ENCODE measurements at regions not wholly inside any gene's neighbourhood (a gene's known extent, or its start where the extent isn't known, plus 50 kb on each side); places are given as distances from the start of the nearest gene placed in this dataset.

DNA sequence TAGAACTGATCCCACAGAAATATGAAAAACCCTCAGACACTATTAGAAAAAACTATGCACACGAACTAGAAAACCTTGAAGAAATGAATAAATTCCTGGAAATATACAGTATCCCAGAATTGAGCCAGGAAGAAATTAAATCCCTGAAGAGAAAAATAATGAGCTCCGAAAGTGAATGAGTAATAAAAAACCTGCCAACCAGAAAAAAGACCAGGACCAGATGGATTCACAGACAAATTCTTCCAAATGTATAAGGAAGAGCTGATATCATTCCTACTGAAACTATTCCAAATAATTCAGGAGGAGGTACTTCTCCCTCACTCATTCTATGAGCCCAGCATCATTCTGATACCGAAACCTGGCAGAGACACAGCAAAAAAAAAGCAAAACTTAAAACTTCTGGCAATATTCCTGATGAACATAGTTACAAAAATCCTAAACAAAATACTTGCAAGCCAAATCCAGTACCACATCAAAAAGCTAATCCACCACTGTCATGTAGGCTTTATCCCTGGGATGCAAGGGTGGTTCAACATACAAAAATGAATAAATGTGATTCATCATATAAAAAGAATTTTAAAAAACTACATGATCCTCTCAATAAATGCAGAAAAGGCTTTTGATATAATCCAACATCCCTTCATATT lies 1397.6 kb upstream of the DDX18 start:
- no peak for TF ChIP-seq JUND (IDR thresholded peaks at IDR 0.05; ENCODE audit: low read depth)
- no peak for DNase-seq (ENCODE audit: low read depth in 1 of 2, low spot score in 1 of 2)
- in situ Hi-C loops (cut with HindIII; ENCODE audit: low pct_unique_long_range_greater_than_20kb, low sequenced_read_pairs): no loop called here

DNA sequence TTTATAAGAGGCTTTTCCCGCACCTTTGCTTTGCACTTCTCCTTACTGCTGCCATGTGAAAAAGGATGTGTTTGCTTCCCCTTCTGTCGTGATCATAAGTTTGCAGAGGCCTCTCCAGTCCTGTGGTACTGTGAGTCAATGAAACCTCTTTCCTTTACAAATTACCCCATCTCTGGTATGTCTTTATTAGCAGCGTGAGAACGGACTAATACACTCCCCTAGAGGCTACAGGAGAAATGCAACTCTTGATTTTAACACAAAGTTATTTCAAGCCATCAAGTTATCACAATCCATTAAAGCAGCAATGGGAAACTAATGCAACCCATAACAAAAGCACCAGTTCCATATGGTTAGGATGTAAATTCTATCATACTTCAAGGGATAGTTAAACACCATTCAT lies 1378.8 kb upstream of the DDX18 start:
- peak in 1 of 2 experiments; percentile 40 for DNase-seq (ENCODE audit: low read depth in 1 of 2, low spot score in 1 of 2)
- in situ Hi-C loops (cut with HindIII; ENCODE audit: low pct_unique_long_range_greater_than_20kb, low sequenced_read_pairs): no loop called here

DNA sequence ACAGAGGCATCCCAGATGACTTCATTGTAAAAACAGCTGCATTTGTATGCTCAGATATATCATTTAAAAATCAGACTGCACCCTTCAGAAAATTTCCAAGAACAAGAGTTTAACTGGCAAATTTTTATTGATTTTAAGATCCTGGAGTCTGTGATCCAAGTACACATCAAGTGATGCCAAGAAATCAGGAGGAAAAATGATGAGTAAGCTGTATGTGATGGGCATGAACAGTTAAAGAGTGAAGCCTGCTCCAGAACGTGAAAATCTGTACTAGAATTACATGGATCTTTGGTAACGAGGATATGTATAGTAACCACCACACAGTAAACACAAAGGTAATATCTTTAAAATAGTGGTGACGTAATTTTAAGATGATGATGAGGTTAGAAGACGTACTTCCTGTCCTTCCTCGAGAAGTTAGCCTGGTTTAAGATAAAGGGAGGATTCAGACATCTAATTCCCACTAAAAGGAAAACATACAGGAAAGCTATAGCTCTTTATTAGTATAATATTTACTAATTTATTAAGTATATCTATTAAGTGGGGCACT lies 1374.3 kb upstream of the DDX18 start:
- no peak for DNase-seq (ENCODE audit: low read depth in 1 of 2, low spot score in 1 of 2)
- in situ Hi-C loops (cut with HindIII; ENCODE audit: low pct_unique_long_range_greater_than_20kb, low sequenced_read_pairs): no loop called here
- no peak for TF ChIP-seq JUND (IDR thresholded peaks at IDR 0.05; ENCODE audit: low read depth)

More for the DNA sequence above, 1378.8 kb upstream of the DDX18 start:
- no peak for TF ChIP-seq JUND (IDR thresholded peaks at IDR 0.05; ENCODE audit: low read depth)

DNA sequence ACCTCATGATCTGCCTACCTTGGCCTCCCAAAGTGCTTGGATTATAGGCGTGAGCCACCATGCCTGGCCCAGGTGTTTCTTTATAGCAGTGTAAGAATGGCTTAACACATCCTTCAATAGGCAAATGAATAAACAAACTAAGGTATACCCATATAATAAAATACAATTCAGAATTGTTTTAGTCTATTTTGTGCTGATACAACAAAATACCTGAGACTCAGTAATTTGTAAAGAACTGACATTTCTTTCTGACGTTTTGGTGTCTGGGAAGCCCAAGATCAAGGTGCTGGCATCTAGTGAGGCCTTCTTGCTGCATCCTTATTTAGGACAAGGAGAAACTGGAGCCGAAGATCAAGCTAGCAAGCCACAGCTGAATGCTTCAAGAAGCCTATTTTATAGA lies 1372.1 kb upstream of the DDX18 start:
- TF ChIP-seq JUND (IDR thresholded peaks at IDR 0.05; ENCODE audit: low read depth): no peak
- in situ Hi-C loops (cut with HindIII; ENCODE audit: low pct_unique_long_range_greater_than_20kb, low sequenced_read_pairs): no loop called here
- no peak for DNase-seq (ENCODE audit: low read depth in 1 of 2, low spot score in 1 of 2)

DNA sequence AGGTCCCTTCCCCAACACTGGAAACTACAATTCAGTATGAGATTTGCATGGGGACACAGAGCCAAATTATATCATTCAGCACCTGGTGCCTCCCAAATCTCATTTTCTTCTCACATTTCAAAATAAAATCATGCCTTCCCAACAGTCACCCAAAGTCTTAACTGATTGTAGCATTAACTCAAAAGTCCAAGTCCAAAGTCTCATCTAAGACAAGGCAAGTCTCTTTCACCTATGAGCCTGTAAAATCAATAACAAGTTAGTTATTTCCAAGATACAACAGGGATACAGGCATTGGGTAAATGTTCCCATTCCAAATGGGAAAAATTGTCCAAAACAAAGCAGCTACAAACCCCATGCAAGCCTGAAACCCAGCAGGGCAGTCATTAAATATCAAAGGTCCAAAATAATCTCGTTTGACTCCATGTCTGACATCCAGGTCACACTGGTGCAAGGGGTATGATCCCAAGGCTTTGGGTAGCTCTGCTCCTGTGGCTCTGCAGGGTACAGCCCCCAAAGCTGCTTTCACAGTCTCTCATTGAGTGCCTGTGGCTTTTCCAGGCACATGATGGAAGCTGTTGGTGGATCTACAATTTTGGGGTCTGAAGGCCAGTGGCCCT lies 1370.1 kb upstream of the DDX18 start:
- TF ChIP-seq JUND (IDR thresholded peaks at IDR 0.05; ENCODE audit: low read depth): no peak
- in situ Hi-C loops (cut with HindIII; ENCODE audit: low pct_unique_long_range_greater_than_20kb, low sequenced_read_pairs): no loop called here
- no peak for DNase-seq (ENCODE audit: low read depth in 1 of 2, low spot score in 1 of 2)

DNA sequence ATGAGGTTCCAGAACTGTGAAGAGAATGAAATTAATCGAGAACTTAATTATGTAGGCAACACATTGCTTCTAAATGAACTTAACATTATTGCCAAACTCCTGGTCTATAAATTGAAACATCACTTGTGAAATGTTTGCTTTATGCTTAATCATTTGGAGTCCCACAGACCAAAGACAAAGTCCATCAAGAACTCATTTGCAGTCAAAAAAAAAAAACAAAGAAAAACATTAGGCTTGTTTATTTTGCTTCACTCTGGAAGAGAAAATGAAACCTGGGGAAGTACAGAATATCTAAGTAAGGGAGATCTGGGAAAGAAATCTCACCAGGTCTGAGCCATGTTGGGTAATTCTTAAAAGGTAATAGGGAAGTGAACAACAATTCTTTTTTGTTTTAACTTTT lies 1363.5 kb upstream of the DDX18 start:
- no peak for TF ChIP-seq JUND (IDR thresholded peaks at IDR 0.05; ENCODE audit: low read depth)
- no peak for DNase-seq (ENCODE audit: low read depth in 1 of 2, low spot score in 1 of 2)
- in situ Hi-C loops (cut with HindIII; ENCODE audit: low pct_unique_long_range_greater_than_20kb, low sequenced_read_pairs): no loop called here

DNA sequence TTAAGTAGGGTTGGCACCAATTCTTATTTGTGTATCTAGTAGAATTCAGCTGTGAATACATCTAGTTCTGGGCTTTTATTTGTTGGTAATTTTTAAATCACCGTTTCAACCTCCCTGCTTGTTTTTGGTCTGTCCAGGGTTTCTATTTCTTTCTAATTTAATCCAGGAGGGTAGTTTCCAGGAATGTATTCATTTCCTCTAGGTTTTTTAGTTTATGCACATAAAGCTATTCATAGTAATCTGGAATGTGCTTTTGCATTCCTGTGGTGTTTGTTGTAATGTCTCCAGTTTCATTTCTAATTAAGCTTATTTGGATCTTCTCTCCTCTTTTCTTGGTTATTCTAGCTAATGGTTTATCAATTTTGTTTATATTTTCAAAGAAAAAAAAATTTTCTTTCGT lies 1361.8 kb upstream of the DDX18 start:
- in situ Hi-C loops (cut with HindIII; ENCODE audit: low pct_unique_long_range_greater_than_20kb, low sequenced_read_pairs): no loop called here
- TF ChIP-seq JUND (IDR thresholded peaks at IDR 0.05; ENCODE audit: low read depth): no peak

DNA sequence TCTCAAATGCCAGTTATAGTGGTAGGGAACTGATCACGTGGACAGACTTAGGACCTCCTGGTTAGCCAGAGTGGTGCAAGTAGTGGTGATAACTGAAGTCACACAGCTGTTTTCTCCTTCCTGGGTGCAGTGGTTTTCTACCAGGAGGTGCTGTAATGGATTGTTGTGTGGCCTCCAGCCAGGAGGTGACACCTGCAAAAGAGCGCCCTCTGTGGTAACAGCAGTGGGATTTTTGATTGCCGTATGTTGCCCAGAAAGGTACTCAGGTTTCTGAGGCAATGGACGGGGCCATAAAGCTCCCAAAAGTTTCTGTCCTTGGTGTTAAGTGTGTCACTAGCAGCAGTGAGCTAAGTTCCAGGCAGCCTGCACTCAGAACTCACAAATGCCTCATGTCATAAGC lies 1358.1 kb upstream of the DDX18 start:
- no peak for DNase-seq (ENCODE audit: low read depth in 1 of 2, low spot score in 1 of 2)
- TF ChIP-seq JUND (IDR thresholded peaks at IDR 0.05; ENCODE audit: low read depth): no peak
- in situ Hi-C loops (cut with HindIII; ENCODE audit: low pct_unique_long_range_greater_than_20kb, low sequenced_read_pairs): no loop called here

More for the DNA sequence above, 1361.8 kb upstream of the DDX18 start:
- DNase-seq (ENCODE audit: low read depth in 1 of 2, low spot score in 1 of 2): peak in 1 of 2 experiments; percentile 5

DNA sequence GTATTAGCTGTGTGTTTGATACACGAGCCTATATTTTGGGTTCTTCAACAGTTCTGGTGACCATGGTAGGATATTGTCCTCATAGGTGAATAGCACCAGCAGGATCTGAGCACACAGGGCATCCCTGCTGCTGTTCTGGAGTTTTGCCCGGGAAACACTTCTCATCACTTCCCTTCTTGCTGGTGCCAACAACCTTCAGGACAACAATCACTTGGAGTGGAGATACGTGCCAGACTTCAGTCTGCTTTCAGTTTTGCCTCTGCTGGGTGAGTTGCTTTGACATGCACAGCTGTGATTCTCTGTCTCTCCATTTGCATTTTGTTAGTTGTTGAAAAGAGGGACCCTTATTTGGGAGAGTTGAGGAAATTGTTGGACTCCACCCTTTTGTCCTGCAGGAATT lies 1347.2 kb upstream of the DDX18 start:
- in situ Hi-C loops (cut with HindIII; ENCODE audit: low pct_unique_long_range_greater_than_20kb, low sequenced_read_pairs): no loop called here
- TF ChIP-seq JUND (IDR thresholded peaks at IDR 0.05; ENCODE audit: low read depth): no peak
- DNase-seq (ENCODE audit: low read depth in 1 of 2, low spot score in 1 of 2): peak in 1 of 2 experiments; percentile 5

DNA sequence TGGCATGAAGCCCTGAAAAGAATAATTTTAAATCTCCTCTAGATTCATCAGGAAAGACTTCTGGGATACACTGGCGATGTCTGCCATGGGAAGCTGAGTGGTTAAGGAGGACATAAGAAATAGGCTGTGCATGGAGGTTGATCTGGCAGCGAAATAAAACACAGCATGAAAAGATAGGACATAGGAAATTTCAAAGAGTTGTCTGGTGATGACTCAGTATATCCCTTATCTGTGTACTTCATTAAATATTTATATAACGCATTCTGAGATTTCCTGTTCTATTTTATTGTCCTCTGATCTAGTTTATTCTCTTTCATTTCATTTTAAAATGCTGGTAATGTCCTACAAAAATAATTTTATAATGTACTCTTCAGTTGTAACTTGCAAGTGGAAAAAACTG lies 1337.3 kb upstream of the DDX18 start:
- no peak for DNase-seq (ENCODE audit: low read depth in 1 of 2, low spot score in 1 of 2)
- TF ChIP-seq JUND (IDR thresholded peaks at IDR 0.05; ENCODE audit: low read depth): no peak
- in situ Hi-C loops (cut with HindIII; ENCODE audit: low pct_unique_long_range_greater_than_20kb, low sequenced_read_pairs): no loop called here

DNA sequence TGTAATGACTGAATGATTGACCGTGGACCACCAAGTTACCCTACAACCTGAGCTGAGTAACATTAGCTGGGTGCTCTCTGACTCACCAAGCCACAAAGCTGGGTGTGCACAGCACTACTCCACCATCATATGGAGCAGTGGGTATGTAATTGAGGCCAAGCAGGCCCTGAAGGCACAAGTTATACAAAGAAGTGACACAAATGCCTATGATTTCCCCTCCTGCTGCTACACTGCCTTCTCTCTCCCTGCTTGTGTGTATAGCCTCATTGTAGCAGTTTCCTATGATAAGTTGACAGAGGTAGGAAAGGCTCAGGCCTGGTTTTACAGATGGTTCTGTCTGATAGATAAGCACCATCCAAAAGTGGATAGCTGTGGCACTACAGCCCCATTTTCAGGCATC lies 1327.2 kb upstream of the DDX18 start:
- in situ Hi-C loops (cut with HindIII; ENCODE audit: low pct_unique_long_range_greater_than_20kb, low sequenced_read_pairs): no loop called here
- DNase-seq (ENCODE audit: low read depth in 1 of 2, low spot score in 1 of 2): no peak
- TF ChIP-seq JUND (IDR thresholded peaks at IDR 0.05; ENCODE audit: low read depth): no peak

DNA sequence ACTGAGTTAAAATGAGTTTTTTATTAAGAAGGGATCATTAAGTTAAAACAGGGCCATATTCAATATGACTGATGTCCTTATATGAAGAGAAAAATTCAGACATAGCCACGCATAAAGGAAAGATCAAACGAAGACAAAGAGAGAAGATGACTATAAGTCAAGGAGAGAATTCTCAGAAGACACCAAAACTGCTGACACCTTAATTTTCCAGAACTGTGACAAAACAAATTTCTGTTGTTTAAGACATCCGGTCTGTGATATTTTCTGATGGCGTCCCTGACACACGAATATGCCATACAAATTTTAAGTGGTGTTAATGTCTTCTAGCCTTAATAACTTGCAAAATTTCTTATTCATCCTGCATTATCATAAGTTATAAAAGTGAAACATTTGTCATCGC lies 1325.2 kb upstream of the DDX18 start:
- in situ Hi-C loops (cut with HindIII; ENCODE audit: low pct_unique_long_range_greater_than_20kb, low sequenced_read_pairs): no loop called here

DNA sequence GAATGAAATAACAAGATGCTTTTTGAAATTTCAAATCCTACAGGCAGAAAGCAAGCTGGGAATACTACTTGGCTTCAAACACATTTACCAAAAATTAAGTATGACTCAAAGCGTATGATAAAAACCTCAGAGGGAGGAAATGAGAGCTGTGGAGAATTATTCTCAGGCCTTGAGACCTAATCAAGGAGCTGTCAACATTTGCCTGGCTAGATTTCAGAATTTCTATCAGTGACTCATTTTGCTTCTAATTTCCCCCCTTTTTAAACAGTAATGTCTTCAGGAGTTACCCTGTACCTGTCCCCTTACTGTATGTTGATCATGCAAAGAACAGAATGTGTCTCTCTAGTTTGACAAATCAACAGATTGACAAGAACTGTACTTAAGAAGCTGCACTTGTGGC lies 1324.5 kb upstream of the DDX18 start:
- no peak for DNase-seq (ENCODE audit: low read depth in 1 of 2, low spot score in 1 of 2)
- no peak for TF ChIP-seq JUND (IDR thresholded peaks at IDR 0.05; ENCODE audit: low read depth)
- in situ Hi-C loops (cut with HindIII; ENCODE audit: low pct_unique_long_range_greater_than_20kb, low sequenced_read_pairs): no loop called here

More for the DNA sequence above, 1325.2 kb upstream of the DDX18 start:
- no peak for TF ChIP-seq JUND (IDR thresholded peaks at IDR 0.05; ENCODE audit: low read depth)
- DNase-seq (ENCODE audit: low read depth in 1 of 2, low spot score in 1 of 2): no peak
